Stimulated activated CD4-positive, alpha-beta T cell treated with anti-CD3 and anti-CD28 coated beads, TNF-alpha, amount 100 ng/mL, for 1 hour (primary cell): ENCODE measurements at regions not wholly inside any gene's neighbourhood (a gene's known extent, or its start where the extent isn't known, plus 50 kb on each side); places are given as distances from the start of the nearest gene placed in this dataset.
"Not testable (repeated sequence)": the region's sequence is repeated elsewhere in the genome, so short reads cannot be mapped to it uniquely, and the experiment has no call there.

Experiments used
- DNase-seq, 3 donors: peaks; one replicate each; pipeline ENCODE4 v3.0.0-alpha.2; 2020; ENCODE audit warnings: low read depth in 3 of 3, low spot score in 1 of 3

GRCh38 chr12:60234611-60235195 lies 638.9 kb downstream of the SLC16A7 start:
- DNase-seq, result not testable (repeated sequence)

GRCh38 chr12:60235261-60235660 lies 639.4 kb downstream of the SLC16A7 start:
- no peak for DNase-seq

- not testable (repeated sequence) for DNase-seq
These were observed 640.6 kb downstream of the SLC16A7 start for GRCh38 chr12:60236416-60236815.

- no peak for DNase-seq
These were observed 645.1 kb downstream of the SLC16A7 start for GRCh38 chr12:60240891-60241290.

GRCh38 chr12:60251091-60251490 lies 655.3 kb downstream of the SLC16A7 start:
- DNase-seq, result no peak

- DNase-seq, result no peak
These were observed 656.7 kb downstream of the SLC16A7 start for GRCh38 chr12:60252359-60253096.

GRCh38 chr12:60255044-60255443 lies 659.2 kb downstream of the SLC16A7 start:
- no peak for DNase-seq

GRCh38 chr12:60257063-60257462 lies 661.2 kb downstream of the SLC16A7 start:
- DNase-seq, result no peak

GRCh38 chr12:60259225-60259624 lies 663.4 kb downstream of the SLC16A7 start:
- no peak for DNase-seq

GRCh38 chr12:60262378-60262777 lies 666.5 kb downstream of the SLC16A7 start:
- no peak for DNase-seq

- DNase-seq, result no peak
These were observed 667.3 kb downstream of the SLC16A7 start for GRCh38 chr12:60263161-60263560.

- DNase-seq, result no peak
These were observed 668.1 kb downstream of the SLC16A7 start for GRCh38 chr12:60263836-60264493.

GRCh38 chr12:60265741-60266140 lies 669.9 kb downstream of the SLC16A7 start:
- no peak for DNase-seq

GRCh38 chr12:60266381-60266852 lies 670.6 kb downstream of the SLC16A7 start:
- no peak for DNase-seq

GRCh38 chr12:60269611-60270269 lies 673.9 kb downstream of the SLC16A7 start:
- DNase-seq, result no peak

GRCh38 chr12:60271816-60272215 lies 676.0 kb downstream of the SLC16A7 start:
- DNase-seq, result no peak

- DNase-seq, result no peak
These were observed 682.4 kb downstream of the SLC16A7 start for GRCh38 chr12:60278209-60278608.

GRCh38 chr12:60279221-60279620 lies 683.4 kb downstream of the SLC16A7 start:
- no peak for DNase-seq

GRCh38 chr12:60281522-60281921 lies 685.7 kb downstream of the SLC16A7 start:
- DNase-seq, result no peak

GRCh38 chr12:60290532-60290931 lies 694.7 kb downstream of the SLC16A7 start:
- no peak for DNase-seq

- no peak for DNase-seq
These were observed 712.6 kb downstream of the SLC16A7 start for GRCh38 chr12:60308366-60308991.
